ENCODE measurements at regions not wholly inside any gene's neighbourhood (a gene's known extent, or its start where the extent isn't known, plus 50 kb on each side); places are given as distances from the start of the nearest gene placed in this dataset.
"Not testable (repeated sequence)": the region's sequence is repeated elsewhere in the genome, so short reads cannot be mapped to it uniquely, and the experiment has no call there.

DNA sequence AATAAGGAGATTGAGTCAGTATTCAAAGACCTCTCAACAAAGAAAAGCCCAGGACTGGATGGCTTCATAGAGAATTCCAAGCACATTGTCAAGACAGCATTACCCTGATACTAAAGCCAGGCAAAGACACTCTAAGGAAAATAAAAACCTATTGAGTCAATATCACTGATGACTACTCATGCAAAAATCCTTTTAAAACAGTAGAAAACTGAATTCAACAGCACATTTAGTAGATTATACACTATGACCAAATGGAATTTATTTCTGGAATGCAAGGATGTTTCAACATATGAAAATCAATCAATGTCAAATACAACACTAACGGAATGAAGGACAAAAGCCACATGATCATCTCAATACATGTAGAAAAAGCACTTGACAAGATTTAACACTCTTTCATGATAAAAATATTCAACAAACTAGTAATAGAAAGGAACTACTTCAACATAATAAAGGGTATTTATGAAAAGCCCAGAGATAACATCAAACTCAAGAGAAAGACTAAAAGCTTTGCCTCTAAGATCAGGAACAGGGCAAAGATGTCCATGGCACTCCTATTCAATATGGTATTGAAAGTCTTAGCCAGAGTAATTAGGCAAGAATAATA lies 633.3 kb downstream of the ANKRD50 start:
- DNase-seq (ENCODE audit: low read depth in 1 of 2, low spot score in 1 of 2): no peak

DNA sequence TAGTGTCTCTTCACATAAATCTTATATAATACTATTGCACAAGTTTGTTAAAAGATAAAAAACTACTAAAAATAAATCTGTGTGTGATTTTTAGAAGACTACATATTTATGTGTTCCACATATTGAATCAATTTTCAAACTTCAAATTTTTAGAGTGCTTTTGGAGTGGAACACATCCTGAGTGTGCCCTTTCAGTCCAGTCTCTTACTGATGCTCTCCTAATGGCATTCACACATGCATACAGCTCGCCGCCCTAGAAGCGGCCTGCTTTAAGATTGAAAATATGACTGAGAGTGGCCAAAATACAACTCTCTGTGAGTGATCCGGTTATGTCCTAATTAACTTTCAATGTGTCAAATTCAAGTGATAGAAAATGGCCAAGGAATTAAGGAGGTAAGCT lies 628.8 kb downstream of the ANKRD50 start:
- DNase-seq (ENCODE audit: low read depth in 1 of 2, low spot score in 1 of 2): no peak

DNA sequence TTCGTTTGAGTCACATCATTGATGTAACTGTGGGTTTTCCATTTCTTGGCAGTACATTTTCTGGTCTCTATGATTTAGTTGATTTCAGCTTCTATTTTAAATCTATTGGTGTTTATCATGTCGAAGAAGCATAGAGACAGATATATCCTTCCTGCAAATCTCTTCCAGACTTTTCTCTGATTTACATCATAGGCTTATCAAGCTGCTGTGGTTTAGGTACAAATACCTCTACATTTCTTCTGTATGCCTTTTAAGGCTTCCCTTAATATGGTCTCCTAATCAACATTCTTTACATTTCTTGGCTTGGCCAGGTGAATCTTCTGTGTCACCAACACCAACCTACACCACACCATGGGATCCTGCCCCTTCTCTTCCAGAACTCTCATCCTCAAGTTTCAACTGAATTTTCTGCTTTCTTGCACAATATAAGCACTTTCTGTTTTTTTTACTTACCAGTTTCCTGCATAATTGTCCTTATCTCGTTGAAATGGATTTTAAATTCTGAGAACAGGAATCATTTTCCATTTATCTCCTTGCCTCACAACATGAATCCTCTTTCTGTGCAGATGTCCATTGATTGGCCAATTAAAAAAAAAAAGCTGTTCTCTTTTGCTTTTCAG lies 626.9 kb downstream of the ANKRD50 start:
- DNase-seq (ENCODE audit: low read depth in 1 of 2, low spot score in 1 of 2): no peak

DNA sequence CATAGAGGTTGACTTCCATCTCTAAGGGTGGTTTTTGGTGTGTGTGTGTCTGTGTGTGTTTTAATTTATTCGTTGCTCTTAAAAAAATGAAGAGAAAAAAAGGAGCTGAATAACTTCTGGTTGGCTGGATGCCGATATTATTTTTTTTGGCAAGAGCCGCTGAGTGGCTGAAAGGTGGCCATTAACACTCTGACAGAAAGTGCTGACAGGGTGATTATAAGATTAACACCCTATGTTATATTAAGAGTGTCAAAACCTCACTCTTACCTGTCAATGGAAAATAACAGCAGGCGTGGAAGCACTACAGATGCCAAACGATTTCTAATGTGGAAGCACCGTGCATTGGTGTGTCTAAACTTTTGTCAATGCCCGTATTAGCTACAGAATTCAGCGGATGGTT lies 622.5 kb downstream of the ANKRD50 start:
- no peak for DNase-seq (ENCODE audit: low read depth in 1 of 2, low spot score in 1 of 2)

GRCh38 chr4:124092101-124092500 lies 620.4 kb downstream of the ANKRD50 start:
- DNase-seq (ENCODE audit: low read depth in 1 of 2, low spot score in 1 of 2): no peak

- DNase-seq (ENCODE audit: low read depth in 1 of 2, low spot score in 1 of 2): no peak
Measured at GRCh38 chr4:124092541-124092984, 620.0 kb downstream of the ANKRD50 start.

DNA sequence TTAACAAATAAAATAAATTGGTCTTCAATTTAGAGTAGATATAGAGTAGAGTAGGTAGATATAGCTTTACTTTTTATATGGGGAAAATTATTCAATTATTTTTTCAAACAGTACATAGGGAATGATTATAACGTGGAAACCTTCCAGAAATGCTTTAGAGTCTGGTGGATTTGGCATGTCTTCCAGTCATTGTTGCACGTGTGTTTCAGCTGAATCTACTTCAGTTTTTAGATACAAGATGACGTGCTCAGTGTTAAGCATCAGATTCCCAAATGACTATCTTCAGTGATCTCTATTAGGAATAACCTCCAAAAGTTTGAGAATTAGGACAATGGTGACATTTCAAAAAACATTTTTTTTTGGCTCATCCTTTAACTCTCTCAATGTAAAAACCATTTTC lies 616.9 kb downstream of the ANKRD50 start:
- no peak for DNase-seq (ENCODE audit: low read depth in 1 of 2, low spot score in 1 of 2)

DNA sequence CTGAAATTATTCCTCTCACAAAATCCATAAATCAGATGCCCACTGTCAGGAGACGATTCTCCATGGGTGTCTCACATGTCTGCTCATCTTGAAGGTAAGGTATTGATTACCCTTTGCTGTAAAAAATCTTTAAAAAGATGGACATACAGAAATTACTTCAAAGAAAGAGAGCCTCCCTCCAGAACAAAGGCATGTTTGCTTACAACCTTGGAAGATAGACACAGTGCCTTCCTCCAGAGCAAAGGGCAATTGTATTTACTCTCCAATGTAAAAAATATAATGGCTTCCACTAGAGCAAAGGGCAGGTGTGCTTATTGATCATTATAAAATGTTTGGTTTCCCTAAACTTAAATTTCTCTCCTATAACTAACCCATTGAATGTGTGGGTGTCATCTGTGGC lies 616.2 kb downstream of the ANKRD50 start:
- DNase-seq (ENCODE audit: low read depth in 1 of 2, low spot score in 1 of 2): no peak

- DNase-seq (ENCODE audit: low read depth in 1 of 2, low spot score in 1 of 2): no peak
Measured at GRCh38 chr4:124097447-124097846, 615.1 kb downstream of the ANKRD50 start.

DNA sequence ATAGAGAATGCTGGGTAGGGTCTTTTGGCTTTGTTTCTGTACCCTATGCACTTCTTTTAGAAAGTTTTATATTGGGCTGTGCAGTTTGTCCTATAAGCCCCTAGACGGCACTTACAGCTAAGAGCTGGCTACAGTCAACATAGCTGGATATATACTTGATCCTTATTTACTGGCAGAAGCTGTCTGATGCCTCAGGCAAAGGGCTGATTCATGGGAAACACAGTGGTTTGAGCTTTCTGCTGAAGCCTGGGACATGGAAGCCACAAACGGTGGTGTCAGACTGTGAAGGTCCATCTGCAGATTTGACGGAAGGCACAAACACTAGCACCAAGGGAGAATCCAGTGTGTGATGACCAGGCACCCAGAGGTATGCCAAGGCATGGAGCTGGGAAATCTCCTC lies 608.4 kb downstream of the ANKRD50 start:
- DNase-seq (ENCODE audit: low read depth in 1 of 2, low spot score in 1 of 2): no peak

DNA sequence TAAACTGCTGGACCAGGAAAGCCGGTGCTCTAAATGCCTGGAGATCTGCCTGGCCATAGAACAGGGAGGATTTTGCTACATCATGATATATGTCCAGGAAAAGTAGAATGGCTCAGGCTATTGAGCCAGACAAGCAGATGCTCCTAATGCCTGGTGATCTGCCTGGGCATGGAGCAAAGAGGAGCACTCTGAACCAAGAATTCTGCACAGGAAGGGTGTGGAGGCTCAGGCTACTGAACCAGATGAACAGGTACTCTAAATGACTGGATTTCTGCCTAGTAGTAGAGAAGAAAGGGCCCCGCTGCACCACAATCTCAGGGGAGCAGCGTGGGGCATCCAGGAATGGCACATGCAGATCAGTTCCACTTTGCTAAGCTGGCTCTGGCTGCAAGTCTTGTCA lies 607.9 kb downstream of the ANKRD50 start:
- DNase-seq (ENCODE audit: low read depth in 1 of 2, low spot score in 1 of 2): no peak

DNA sequence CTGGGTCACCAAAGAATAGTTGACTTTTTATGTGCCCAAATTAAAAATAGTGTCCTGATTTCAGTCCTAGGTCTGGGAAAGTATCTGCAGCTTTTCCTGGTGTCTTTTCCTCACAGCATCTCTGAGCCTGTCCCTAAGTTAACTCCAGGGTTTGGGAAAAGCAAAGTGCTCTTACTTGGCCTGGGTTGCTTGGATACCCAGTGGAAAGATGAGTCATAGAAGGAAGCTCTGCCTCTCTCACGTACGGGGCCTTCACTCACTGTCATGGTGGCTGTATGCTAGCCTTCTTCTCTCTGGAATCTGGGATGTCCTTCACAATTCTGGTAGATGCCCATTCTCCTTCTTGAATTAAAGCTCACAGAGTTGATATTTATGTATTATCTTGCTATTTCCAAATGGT lies 607.3 kb downstream of the ANKRD50 start:
- DNase-seq (ENCODE audit: low read depth in 1 of 2, low spot score in 1 of 2): no peak

- no peak for DNase-seq (ENCODE audit: low read depth in 1 of 2, low spot score in 1 of 2)
Measured at GRCh38 chr4:124111411-124111810, 601.1 kb downstream of the ANKRD50 start.

- no peak for DNase-seq (ENCODE audit: low read depth in 1 of 2, low spot score in 1 of 2)
Measured at GRCh38 chr4:124111922-124112321, 600.6 kb downstream of the ANKRD50 start.

DNA sequence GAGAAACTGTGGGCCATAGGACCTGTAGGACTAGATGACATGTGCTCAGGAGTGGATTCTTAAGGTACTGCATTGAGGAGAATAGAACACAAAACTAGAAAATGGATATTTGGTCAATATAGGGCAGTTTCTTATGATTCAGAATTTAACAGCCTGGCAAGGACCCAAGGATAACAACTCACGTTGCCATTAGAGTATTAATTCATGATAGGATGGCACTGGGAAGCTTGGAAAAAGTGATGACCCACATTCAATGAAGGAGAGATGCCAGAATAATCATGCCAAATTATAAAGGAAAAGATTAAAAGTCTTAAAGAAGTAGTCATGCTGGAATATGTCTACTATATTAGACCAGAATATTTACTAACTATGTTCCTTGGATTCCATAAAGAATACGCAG lies 594.5 kb downstream of the ANKRD50 start:
- DNase-seq (ENCODE audit: low read depth in 1 of 2, low spot score in 1 of 2): no peak

- no peak for DNase-seq (ENCODE audit: low read depth in 1 of 2, low spot score in 1 of 2)
Measured at GRCh38 chr4:124121461-124121971, 591.0 kb downstream of the ANKRD50 start.

DNA sequence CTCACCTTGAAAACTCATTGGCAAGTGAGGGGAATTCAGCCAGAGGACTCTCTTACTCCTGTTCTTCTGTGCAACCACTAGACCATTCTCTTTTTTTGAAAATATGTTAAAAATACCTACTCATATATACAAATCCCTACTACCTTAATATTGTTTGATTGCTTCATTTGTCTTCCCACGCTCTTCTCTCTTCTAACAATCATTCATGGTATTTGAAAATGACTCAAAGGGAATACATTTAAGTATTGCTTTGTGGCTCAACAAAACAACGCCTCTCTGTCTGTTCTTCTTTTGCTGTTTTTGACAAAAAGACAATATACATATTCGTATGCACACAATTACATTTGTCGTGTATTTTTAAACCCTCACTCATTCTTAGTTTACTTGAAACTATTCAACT lies 589.4 kb downstream of the ANKRD50 start:
- DNase-seq (ENCODE audit: low read depth in 1 of 2, low spot score in 1 of 2): no peak

DNA sequence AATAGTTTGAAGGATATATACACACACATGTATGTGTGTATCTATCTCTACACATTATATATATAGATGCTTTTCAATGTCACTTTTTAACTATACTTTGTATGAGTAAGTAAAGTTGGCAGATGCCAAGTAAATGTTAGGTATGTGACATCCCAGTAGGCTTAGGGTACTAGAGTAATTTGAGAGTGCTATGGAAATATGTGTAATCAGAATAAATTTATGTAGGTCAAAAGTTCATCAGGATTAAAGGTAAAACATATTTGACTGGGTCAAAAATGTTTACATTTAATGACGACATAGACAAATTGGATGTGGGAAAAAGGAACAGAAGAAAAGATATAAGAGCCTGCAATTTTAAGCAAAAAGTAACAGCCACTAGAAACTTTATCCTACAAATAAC lies 588.8 kb downstream of the ANKRD50 start:
- no peak for DNase-seq (ENCODE audit: low read depth in 1 of 2, low spot score in 1 of 2)

GRCh38 chr4:124131324-124131723 lies 581.2 kb downstream of the ANKRD50 start:
- not testable (repeated sequence) for DNase-seq (ENCODE audit: low read depth in 1 of 2, low spot score in 1 of 2)

DNA sequence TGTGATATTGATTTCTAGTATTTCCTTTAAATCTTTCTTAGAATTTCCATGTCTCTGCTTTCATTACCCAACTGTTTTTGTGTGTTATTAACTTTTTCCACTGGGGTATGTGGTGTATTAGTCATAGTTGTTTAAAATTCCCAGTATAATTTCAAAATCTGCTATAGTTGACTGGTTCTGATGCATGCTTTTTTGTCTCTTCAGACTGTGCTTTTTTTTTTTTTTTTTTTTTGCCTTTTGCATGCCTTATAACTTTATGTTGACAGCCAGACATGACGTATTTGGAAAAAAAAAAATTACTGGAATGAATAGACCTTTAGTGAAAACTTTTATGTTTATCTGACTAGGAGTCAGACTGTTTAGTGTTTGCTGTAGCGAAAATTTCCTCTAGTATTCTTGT lies 580.4 kb downstream of the ANKRD50 start:
- no peak for DNase-seq (ENCODE audit: low read depth in 1 of 2, low spot score in 1 of 2)

DNA sequence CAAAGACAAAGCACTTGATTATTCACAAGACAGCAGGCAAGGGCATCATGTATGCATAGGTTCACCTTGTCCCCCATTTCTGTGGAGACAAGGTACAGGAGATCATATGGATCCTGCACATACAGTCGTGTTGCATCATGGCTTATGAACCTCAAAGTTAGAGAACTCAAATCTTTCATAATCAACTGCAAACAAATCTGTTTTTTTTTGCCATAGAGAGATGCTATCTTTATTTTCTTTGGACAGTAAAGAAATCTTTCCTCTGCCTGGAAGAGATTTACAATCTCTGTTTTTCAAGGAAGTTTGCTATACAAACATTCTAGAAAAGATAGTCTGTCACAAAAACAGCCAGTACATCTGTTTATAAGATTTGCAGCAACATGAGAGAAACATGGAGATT lies 578.8 kb downstream of the ANKRD50 start:
- no peak for DNase-seq (ENCODE audit: low read depth in 1 of 2, low spot score in 1 of 2)

- DNase-seq (ENCODE audit: low read depth in 1 of 2, low spot score in 1 of 2): no peak
Measured at GRCh38 chr4:124135409-124135813, 577.1 kb downstream of the ANKRD50 start.

DNA sequence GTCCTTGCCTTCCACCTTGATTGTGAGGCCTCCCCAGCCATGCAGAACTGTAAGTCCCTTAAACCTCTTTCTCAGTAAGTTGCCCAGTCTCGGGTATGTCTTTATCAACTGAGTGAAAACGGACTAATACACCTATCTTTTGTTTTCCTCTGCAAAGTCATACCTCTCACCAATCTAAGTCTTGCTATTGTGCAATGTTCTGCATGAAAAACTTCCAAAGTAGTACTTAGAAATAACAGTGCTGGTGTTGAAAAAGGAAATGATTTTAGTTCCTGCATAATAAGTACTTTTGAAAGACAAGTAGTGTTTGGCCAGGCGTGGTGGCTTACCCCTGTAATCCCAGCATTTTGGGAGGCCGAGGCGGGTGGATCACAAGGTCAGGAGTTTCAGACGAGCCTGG lies 573.5 kb downstream of the ANKRD50 start:
- no peak for DNase-seq (ENCODE audit: low read depth in 1 of 2, low spot score in 1 of 2)
